CD4-positive, CD25-positive, alpha-beta regulatory T cell (primary cell): ENCODE measurements at regions not wholly inside any gene's neighbourhood (a gene's known extent, or its start where the extent isn't known, plus 50 kb on each side); places are given as distances from the start of the nearest gene placed in this dataset.

Experiments used
- ATAC-seq, 2 donors: fragments of 150-1000 bp; cut with Tn5 transposase; one replicate each; pipeline ENCODE4 v1.10.0; 2021; ENCODE audit warnings: low read depth in 2 of 2, moderate number of reproducible peaks in 2 of 2, moderate library complexity in 1 of 2
- DNase-seq, 3 donors: peaks; one replicate each; pipeline versions ENCODE4 v3.0.0 to v3.0.0-alpha.2; 2012 to 2022; ENCODE audit warnings: mixed read lengths in 1 of 3
- H3K27ac ChIP-seq: one replicate; pipeline ENCODE4 v1.7.0; 2013; ENCODE audit warnings: mild to moderate bottlenecking, low read length; ENCODE audit not compliant: insufficient read depth, poor library complexity, severe bottlenecking
- H3K27me3 ChIP-seq: one replicate; pipeline ENCODE4 v1.7.0; 2013; ENCODE audit warnings: low read length; ENCODE audit not compliant: control insufficient read depth, insufficient read depth
- H3K36me3 ChIP-seq: one replicate; pipeline ENCODE4 v1.7.0; 2013; ENCODE audit warnings: mild to moderate bottlenecking, low read length, moderate library complexity; ENCODE audit not compliant: control insufficient read depth, insufficient read depth
- H3K4me1 ChIP-seq: 2 replicates; pipeline ENCODE4 v1.7.0; 2013; ENCODE audit warnings: mild to moderate bottlenecking, low read length; ENCODE audit not compliant: insufficient read depth, control insufficient read depth, poor library complexity, severe bottlenecking
- H3K4me3 ChIP-seq: one replicate; pipeline ENCODE4 v1.7.0; 2013; ENCODE audit warnings: low read depth, mild to moderate bottlenecking, low read length, moderate library complexity
- H3K9me3 ChIP-seq, 2 experiments: 1 replicate in 1 of 2; 2 replicates in 1 of 2; pipeline ENCODE4 v1.7.0; 2013; ENCODE audit warnings: low read length in 2 of 2, mild to moderate bottlenecking in 1 of 2, moderate library complexity in 1 of 2; ENCODE audit not compliant: control insufficient read depth in 2 of 2
- H3K27ac Mint-ChIP-seq, 3 donors: one replicate each; pipeline ENCODE4 v1.8.0; 2020 to 2022; ENCODE audit warnings: mild to moderate bottlenecking in 3 of 3, mixed read lengths in 3 of 3, moderate library complexity in 2 of 3
- H3K27me3 Mint-ChIP-seq: one replicate; pipeline ENCODE4 v1.8.0; 2022; ENCODE audit warnings: mild to moderate bottlenecking, mixed read lengths
- H3K36me3 Mint-ChIP-seq: one replicate; pipeline ENCODE4 v1.8.0; 2020; ENCODE audit warnings: mixed read lengths
- H3K4me1 Mint-ChIP-seq, 4 donors: one replicate each; pipeline ENCODE4 v1.8.0; 2020 to 2022; ENCODE audit warnings: mixed read lengths in 4 of 4, mild to moderate bottlenecking in 1 of 4
- H3K4me3 Mint-ChIP-seq, 4 donors: one replicate each; pipeline ENCODE4 v1.8.0; 2020 to 2022; ENCODE audit warnings: mild to moderate bottlenecking in 4 of 4, mixed read lengths in 4 of 4, moderate library complexity in 3 of 4
- H3K9me3 Mint-ChIP-seq, 7 donors: one replicate each; pipeline ENCODE4 v1.8.0; 2020 to 2022; ENCODE audit warnings: mixed read lengths in 7 of 7, mild to moderate bottlenecking in 3 of 7, moderate library complexity in 2 of 7

GRCh38 chr9:108444400-108445358 is 411.1 kb downstream of the ACTL7B start:
- Histone ChIP-seq H3K4me3 (no peak overlapping the region), H3K27ac (no peak overlapping the region), H3K9me3 (no peaks in the 10 kb centered on the region), H3K27me3 (no peaks in the 10 kb centered on the region), H3K36me3 (no peaks in the 10 kb centered on the region), H3K4me1 (no peaks in the 10 kb centered on the region)
- H3K36me3 Mint-ChIP-seq, result no peaks in the 10 kb centered on the region
- no peak overlapping the region for H3K27ac Mint-ChIP-seq
- ATAC-seq (no peak), DNase-seq (no peak)
- no peaks in the 10 kb centered on the region for H3K4me1 Mint-ChIP-seq
- no peaks in the 10 kb centered on the region for H3K27me3 Mint-ChIP-seq
- H3K4me3 Mint-ChIP-seq, result no peak overlapping the region
- peaks cover 0 to 13% (median 4%) of the 10 kb centered on the region in 7 donors for H3K9me3 Mint-ChIP-seq

GRCh38 chr9:108443741-108444140 is 412.0 kb downstream of the ACTL7B start:
- Mint-ChIP-seq H3K27ac (no peak overlapping the region), H3K27me3 (no peaks in the 10 kb centered on the region), H3K36me3 (no peaks in the 10 kb centered on the region), H3K9me3 (peaks cover 0 to 7% (median 4%) of the 10 kb centered on the region in 7 donors), H3K4me3 (no peak overlapping the region), H3K4me1 (no peaks in the 10 kb centered on the region)
- Histone ChIP-seq H3K27me3 (no peaks in the 10 kb centered on the region), H3K4me1 (no peaks in the 10 kb centered on the region), H3K9me3 (no peaks in the 10 kb centered on the region), H3K27ac (no peak overlapping the region), H3K36me3 (no peaks in the 10 kb centered on the region), H3K4me3 (no peak overlapping the region)
- no peak for DNase-seq
- ATAC-seq, result no peak

GRCh38 chr9:108443019-108443633 is 412.7 kb downstream of the ACTL7B start:
- no peak overlapping the region for H3K4me3 Mint-ChIP-seq
- no peak overlapping the region for H3K27ac ChIP-seq
- H3K4me1 Mint-ChIP-seq, result no peaks in the 10 kb centered on the region
- peak overlapping the region in 1 of 3 donors; percentile 49 for H3K27ac Mint-ChIP-seq
- ATAC-seq (no peak), DNase-seq (no peak)
- H3K9me3 Mint-ChIP-seq, result peaks cover 0 to 5% (median 2%) of the 10 kb centered on the region in 7 donors
- H3K27me3 ChIP-seq, result no peaks in the 10 kb centered on the region
- H3K4me3 ChIP-seq, result no peak overlapping the region
- no peaks in the 10 kb centered on the region for H3K4me1 ChIP-seq
- no peaks in the 10 kb centered on the region for H3K9me3 ChIP-seq
- no peaks in the 10 kb centered on the region for H3K36me3 Mint-ChIP-seq
- no peaks in the 10 kb centered on the region for H3K27me3 Mint-ChIP-seq
- H3K36me3 ChIP-seq, result no peaks in the 10 kb centered on the region

GRCh38 chr9:108442627-108443018 is 413.2 kb downstream of the ACTL7B start:
- Mint-ChIP-seq H3K9me3 (peaks cover 0 to 5% (median 2%) of the 10 kb centered on the region in 7 donors), H3K27ac (peak overlapping the region in 1 of 3 donors; percentile 49), H3K4me3 (no peak overlapping the region), H3K36me3 (no peaks in the 10 kb centered on the region), H3K27me3 (no peaks in the 10 kb centered on the region), H3K4me1 (no peaks in the 10 kb centered on the region)
- Histone ChIP-seq H3K4me1 (no peaks in the 10 kb centered on the region), H3K9me3 (no peaks in the 10 kb centered on the region), H3K4me3 (no peak overlapping the region), H3K27ac (no peak overlapping the region), H3K36me3 (no peaks in the 10 kb centered on the region), H3K27me3 (no peaks in the 10 kb centered on the region)
- ATAC-seq, result no peak
- no peak for DNase-seq

- ATAC-seq (no peak), DNase-seq (no peak)
- no peak overlapping the region for H3K27ac Mint-ChIP-seq
- Histone ChIP-seq H3K27ac (no peak overlapping the region), H3K9me3 (no peaks in the 10 kb centered on the region), H3K27me3 (no peaks in the 10 kb centered on the region), H3K4me3 (no peak overlapping the region), H3K4me1 (no peaks in the 10 kb centered on the region), H3K36me3 (no peaks in the 10 kb centered on the region)
- H3K9me3 Mint-ChIP-seq, result peaks cover 0 to 5% (median 2%) of the 10 kb centered on the region in 7 donors
- no peak overlapping the region for H3K4me3 Mint-ChIP-seq
- no peaks in the 10 kb centered on the region for H3K27me3 Mint-ChIP-seq
- H3K36me3 Mint-ChIP-seq, result no peaks in the 10 kb centered on the region
- H3K4me1 Mint-ChIP-seq, result no peaks in the 10 kb centered on the region
These were observed 414.1 kb downstream of the ACTL7B start for GRCh38 chr9:108441726-108442125.

GRCh38 chr9:108441251-108441650 is 414.5 kb downstream of the ACTL7B start:
- Histone ChIP-seq H3K4me1 (no peaks in the 10 kb centered on the region), H3K4me3 (no peak overlapping the region), H3K36me3 (no peaks in the 10 kb centered on the region), H3K27me3 (no peaks in the 10 kb centered on the region), H3K9me3 (no peaks in the 10 kb centered on the region), H3K27ac (no peak overlapping the region)
- H3K27me3 Mint-ChIP-seq, result no peaks in the 10 kb centered on the region
- DNase-seq (no peak), ATAC-seq (no peak)
- no peak overlapping the region for H3K27ac Mint-ChIP-seq
- no peak overlapping the region for H3K4me3 Mint-ChIP-seq
- no peaks in the 10 kb centered on the region for H3K36me3 Mint-ChIP-seq
- peaks cover 0 to 5% (median 2%) of the 10 kb centered on the region in 7 donors for H3K9me3 Mint-ChIP-seq
- no peaks in the 10 kb centered on the region for H3K4me1 Mint-ChIP-seq

- no peaks in the 10 kb centered on the region for H3K36me3 Mint-ChIP-seq
- H3K4me1 ChIP-seq, result no peaks in the 10 kb centered on the region
- no peak overlapping the region for H3K27ac ChIP-seq
- no peaks in the 10 kb centered on the region for H3K36me3 ChIP-seq
- no peaks in the 10 kb centered on the region for H3K9me3 ChIP-seq
- H3K4me3 ChIP-seq, result no peak overlapping the region
- peaks cover 0 to 5% (median 2%) of the 10 kb centered on the region in 7 donors for H3K9me3 Mint-ChIP-seq
- no peak for ATAC-seq
- H3K4me3 Mint-ChIP-seq, result no peak overlapping the region
- H3K27ac Mint-ChIP-seq, result no peak overlapping the region
- no peaks in the 10 kb centered on the region for H3K27me3 Mint-ChIP-seq
- no peaks in the 10 kb centered on the region for H3K27me3 ChIP-seq
- no peak for DNase-seq
- no peaks in the 10 kb centered on the region for H3K4me1 Mint-ChIP-seq
These were observed 415.8 kb downstream of the ACTL7B start for GRCh38 chr9:108439947-108440346.
